ENCODE measurements at regions not wholly inside any gene's neighbourhood (a gene's known extent, or its start where the extent isn't known, plus 50 kb on each side); places are given as distances from the start of the nearest gene placed in this dataset.

DNA sequence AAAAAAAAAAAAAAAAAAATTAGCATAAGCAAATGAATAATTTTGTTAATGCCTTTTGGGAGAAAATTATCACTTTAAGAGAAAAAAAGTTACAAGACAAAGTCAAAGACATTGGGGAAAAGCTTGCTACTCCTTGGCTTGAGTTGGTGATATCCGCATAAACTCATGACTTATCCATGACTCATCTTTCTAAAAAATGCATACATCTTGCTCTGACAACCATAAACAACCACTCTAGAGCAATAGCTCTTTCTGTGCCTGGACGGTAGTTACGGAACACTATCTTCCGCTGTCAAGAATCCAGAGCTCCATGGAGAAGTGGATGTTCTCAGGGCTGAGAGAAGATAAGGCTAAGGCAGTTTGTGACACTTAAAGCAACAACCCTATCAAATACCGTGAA lies 281.1 kb upstream of the PFKP start:
- intact Hi-C loops (cut with DNase I; ENCODE audit: low total_unique reads): no loop called here
- H3K9me3 ChIP-seq: no peaks in the 10 kb centered on the region
- no peaks in the 10 kb centered on the region for H3K4me1 ChIP-seq
- H3K27ac ChIP-seq: no peak overlapping the region
- H3K27me3 ChIP-seq: peaks cover 0 to 25% of the 10 kb centered on the region in 2 donors
- no peak for TF ChIP-seq POLR2A (IDR thresholded peaks at IDR 0.05)
- TF ChIP-seq, protein P1, sequence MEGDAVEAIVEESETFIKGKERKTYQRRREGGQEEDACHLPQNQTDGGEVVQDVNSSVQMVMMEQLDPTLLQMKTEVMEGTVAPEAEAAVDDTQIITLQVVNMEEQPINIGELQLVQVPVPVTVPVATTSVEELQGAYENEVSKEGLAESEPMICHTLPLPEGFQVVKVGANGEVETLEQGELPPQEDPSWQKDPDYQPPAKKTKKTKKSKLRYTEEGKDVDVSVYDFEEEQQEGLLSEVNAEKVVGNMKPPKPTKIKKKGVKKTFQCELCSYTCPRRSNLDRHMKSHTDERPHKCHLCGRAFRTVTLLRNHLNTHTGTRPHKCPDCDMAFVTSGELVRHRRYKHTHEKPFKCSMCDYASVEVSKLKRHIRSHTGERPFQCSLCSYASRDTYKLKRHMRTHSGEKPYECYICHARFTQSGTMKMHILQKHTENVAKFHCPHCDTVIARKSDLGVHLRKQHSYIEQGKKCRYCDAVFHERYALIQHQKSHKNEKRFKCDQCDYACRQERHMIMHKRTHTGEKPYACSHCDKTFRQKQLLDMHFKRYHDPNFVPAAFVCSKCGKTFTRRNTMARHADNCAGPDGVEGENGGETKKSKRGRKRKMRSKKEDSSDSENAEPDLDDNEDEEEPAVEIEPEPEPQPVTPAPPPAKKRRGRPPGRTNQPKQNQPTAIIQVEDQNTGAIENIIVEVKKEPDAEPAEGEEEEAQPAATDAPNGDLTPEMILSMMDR (IDR thresholded peaks at IDR 0.05): no peak
- TF ChIP-seq POLR2AphosphoS5 (IDR thresholded peaks at IDR 0.05): no peak
- no peaks in the 10 kb centered on the region for H3K36me3 ChIP-seq
- no peak for DNase-seq (ENCODE audit: low spot score in 2 of 2)
- no peak overlapping the region for H3K4me3 ChIP-seq

DNA sequence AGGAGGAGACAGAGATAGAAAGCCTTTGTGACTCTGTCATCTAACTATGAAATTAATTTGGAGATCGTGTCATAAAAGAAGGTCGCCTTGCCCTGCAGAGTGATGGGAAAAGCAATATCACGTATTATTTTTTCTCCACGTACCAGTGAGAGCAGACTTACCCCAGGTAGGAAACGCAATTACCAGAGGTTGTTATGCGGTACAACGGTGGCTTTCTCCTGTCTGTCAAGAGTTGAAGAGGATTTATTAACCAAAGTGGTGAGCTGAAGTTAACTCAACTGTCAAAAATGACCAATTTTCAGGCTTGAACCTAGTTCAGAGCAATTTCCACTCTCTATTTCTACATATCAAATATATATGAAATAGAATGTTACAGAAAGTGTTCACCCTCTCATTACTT lies 282.6 kb upstream of the PFKP start:
- intact Hi-C loops (cut with DNase I; ENCODE audit: low total_unique reads): no loop called here
- Histone ChIP-seq H3K27ac (no peak overlapping the region), H3K27me3 (peaks cover 0 to 21% of the 10 kb centered on the region in 2 donors), H3K36me3 (no peaks in the 10 kb centered on the region), H3K4me1 (no peaks in the 10 kb centered on the region), H3K9me3 (no peaks in the 10 kb centered on the region), H3K4me3 (no peak overlapping the region)
- TF ChIP-seq, protein P1 (IDR thresholded peaks at IDR 0.05): no peak
- no peak for TF ChIP-seq POLR2A (IDR thresholded peaks at IDR 0.05)
- TF ChIP-seq POLR2AphosphoS5 (IDR thresholded peaks at IDR 0.05): no peak
- no peak for DNase-seq (ENCODE audit: low spot score in 2 of 2)

DNA sequence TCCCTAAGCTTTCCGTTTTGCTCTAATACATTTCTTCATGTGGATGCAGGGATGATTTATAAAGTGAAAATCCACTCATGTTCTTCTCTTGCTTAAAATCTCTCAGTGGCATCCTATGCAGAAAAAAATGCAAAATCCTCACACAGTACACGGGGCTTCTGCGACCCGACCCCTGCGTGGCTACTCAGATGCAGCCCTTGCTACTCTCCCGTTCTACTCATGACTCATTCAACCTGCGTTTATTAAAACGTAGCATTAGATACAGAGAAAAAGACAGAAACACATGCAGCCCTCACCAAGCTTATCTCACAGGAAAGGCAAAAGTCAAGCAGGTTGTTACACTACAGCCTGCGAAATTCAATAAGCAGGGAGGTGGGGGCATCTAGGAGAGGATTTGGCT lies 284.4 kb upstream of the PFKP start:
- TF ChIP-seq POLR2A (IDR thresholded peaks at IDR 0.05): no peak
- TF ChIP-seq, protein P1 (IDR thresholded peaks at IDR 0.05): no peak
- Histone ChIP-seq H3K4me3 (no peak overlapping the region), H3K36me3 (no peaks in the 10 kb centered on the region), H3K9me3 (no peaks in the 10 kb centered on the region), H3K27me3 (peaks cover 0 to 21% of the 10 kb centered on the region in 2 donors), H3K27ac (no peak overlapping the region), H3K4me1 (no peaks in the 10 kb centered on the region)
- intact Hi-C loops (cut with DNase I; ENCODE audit: low total_unique reads): no loop called here
- no peak for DNase-seq (ENCODE audit: low spot score in 2 of 2)

DNA sequence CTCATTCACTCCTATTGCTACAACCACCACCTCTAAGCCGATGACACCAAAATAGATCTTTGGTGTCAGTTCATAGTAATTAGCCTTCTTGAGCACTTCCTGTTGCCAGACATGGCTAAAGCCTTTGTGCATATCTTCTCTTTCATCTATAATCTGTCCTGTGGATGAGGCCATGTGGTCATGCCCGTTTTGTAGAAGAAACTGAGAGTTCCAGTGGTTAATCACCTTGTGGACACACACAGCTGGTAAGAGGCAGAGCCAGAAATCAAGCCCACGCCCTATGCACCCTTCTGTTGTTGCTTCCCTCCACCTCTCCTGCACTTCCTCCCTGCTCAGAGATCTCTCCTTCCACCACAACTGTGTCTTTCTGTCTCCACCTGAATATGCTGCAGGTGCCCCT lies 285.1 kb upstream of the PFKP start:
- Histone ChIP-seq H3K4me1 (no peaks in the 10 kb centered on the region), H3K4me3 (no peak overlapping the region), H3K9me3 (no peaks in the 10 kb centered on the region), H3K36me3 (no peaks in the 10 kb centered on the region), H3K27me3 (peaks cover 0 to 21% of the 10 kb centered on the region in 2 donors), H3K27ac (no peak overlapping the region)
- intact Hi-C loops (cut with DNase I; ENCODE audit: low total_unique reads): no loop called here
- TF ChIP-seq POLR2A (IDR thresholded peaks at IDR 0.05): no peak
- TF ChIP-seq POLR2AphosphoS5 (IDR thresholded peaks at IDR 0.05): no peak
- TF ChIP-seq, protein P1 (IDR thresholded peaks at IDR 0.05): no peak
- no peak for DNase-seq (ENCODE audit: low spot score in 2 of 2)

DNA sequence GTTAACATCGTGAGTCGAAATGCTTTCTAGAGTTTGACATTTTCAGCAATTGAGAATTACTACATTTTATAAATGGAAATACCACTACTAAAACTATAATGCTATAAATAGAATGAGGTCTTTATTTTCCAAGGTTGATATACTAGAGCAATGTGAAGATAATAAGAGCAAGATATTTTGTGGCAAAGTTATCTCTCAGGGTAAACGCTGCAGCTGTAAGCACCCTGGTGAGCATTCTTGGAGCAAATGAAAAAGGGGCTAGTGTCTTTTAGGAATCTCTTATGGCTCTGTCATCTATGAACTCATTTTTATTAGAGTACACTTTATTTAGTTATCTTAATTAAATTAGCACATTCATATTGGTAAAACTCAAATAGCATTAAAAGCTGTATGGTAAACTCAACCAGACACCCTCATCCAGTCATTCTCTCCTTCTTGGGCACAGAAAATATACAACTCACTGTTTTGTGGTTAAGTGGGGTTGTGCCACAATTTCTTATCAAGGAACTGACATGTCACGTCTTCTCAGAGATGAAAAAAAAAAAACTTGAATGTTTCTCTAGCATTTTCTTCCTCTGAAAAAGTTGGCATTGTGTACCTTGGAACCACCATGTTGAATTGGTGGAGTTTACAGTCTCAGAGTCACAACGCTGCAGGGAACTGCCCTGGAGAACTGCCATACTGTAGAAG lies 289.5 kb upstream of the PFKP start:
- intact Hi-C loops (cut with DNase I; ENCODE audit: low total_unique reads): no loop called here
- H3K4me1 ChIP-seq: no peaks in the 10 kb centered on the region
- TF ChIP-seq POLR2A (IDR thresholded peaks at IDR 0.05) (no peak), POLR2AphosphoS5 (IDR thresholded peaks at IDR 0.05) (no peak)
- TF ChIP-seq, protein P1 (IDR thresholded peaks at IDR 0.05): no peak
- no peak overlapping the region for H3K27ac ChIP-seq
- H3K9me3 ChIP-seq: no peaks in the 10 kb centered on the region
- no peaks in the 10 kb centered on the region for H3K36me3 ChIP-seq
- H3K27me3 ChIP-seq: peaks cover 0 to 30% of the 10 kb centered on the region in 2 donors
- no peak overlapping the region for H3K4me3 ChIP-seq
- DNase-seq (ENCODE audit: low spot score in 2 of 2): no peak
